ENCODE measurements at regions not wholly inside any gene's neighbourhood (a gene's known extent, or its start where the extent isn't known, plus 50 kb on each side); places are given as distances from the start of the nearest gene placed in this dataset.

GRCh38 chr1:95370691-95371562 is 136.9 kb downstream of the RWDD3 start:
- DNase-seq: no peak

GRCh38 chr1:95371666-95372282 is 137.8 kb downstream of the RWDD3 start:
- DNase-seq: no peak

- no peak for DNase-seq
Observed at GRCh38 chr1:95375174-95375573, 141.2 kb downstream of the RWDD3 start.

GRCh38 chr1:95380909-95381308 is 146.9 kb downstream of the RWDD3 start:
- DNase-seq: no peak

- no peak for DNase-seq
Observed at GRCh38 chr1:95382000-95382786, 148.2 kb downstream of the RWDD3 start.

- DNase-seq: no peak
Observed at GRCh38 chr1:95383111-95383510, 149.1 kb downstream of the RWDD3 start.

- no peak for DNase-seq
Observed at GRCh38 chr1:95384567-95384966, 150.6 kb downstream of the RWDD3 start.

GRCh38 chr1:95386371-95386770 is 152.4 kb downstream of the RWDD3 start:
- DNase-seq: no peak

GRCh38 chr1:95386915-95387314 is 152.9 kb downstream of the RWDD3 start:
- DNase-seq: no peak

GRCh38 chr1:95388031-95388430 is 154.0 kb downstream of the RWDD3 start:
- no peak for DNase-seq

- DNase-seq: no peak
Observed at GRCh38 chr1:95393434-95393833, 159.4 kb downstream of the RWDD3 start.

- DNase-seq: no peak
Observed at GRCh38 chr1:95396557-95396956, 162.5 kb downstream of the RWDD3 start.

GRCh38 chr1:95402780-95403179 is 168.8 kb downstream of the RWDD3 start:
- DNase-seq: no peak

GRCh38 chr1:95406279-95406678 is 172.3 kb downstream of the RWDD3 start:
- no peak for DNase-seq

- no peak for DNase-seq
Observed at GRCh38 chr1:95407131-95407885, 173.3 kb downstream of the RWDD3 start.

GRCh38 chr1:95407886-95408291 is 173.9 kb downstream of the RWDD3 start:
- DNase-seq: peak; percentile 41

GRCh38 chr1:95408507-95409136 is 174.6 kb downstream of the RWDD3 start:
- DNase-seq: no peak

GRCh38 chr1:95409276-95409675 is 175.3 kb downstream of the RWDD3 start:
- no peak for DNase-seq

- no peak for DNase-seq
Observed at GRCh38 chr1:95409901-95410300, 175.9 kb downstream of the RWDD3 start.

GRCh38 chr1:95415146-95415545 is 181.1 kb downstream of the RWDD3 start:
- no peak for DNase-seq

- DNase-seq: no peak
Observed at GRCh38 chr1:95426772-95427171, 192.8 kb downstream of the RWDD3 start.

GRCh38 chr1:95427525-95427924 is 193.5 kb downstream of the RWDD3 start:
- no peak for DNase-seq

Measured in femur (tissue), 1 donor.